ENCODE measurements at regions not wholly inside any gene's neighbourhood (a gene's known extent, or its start where the extent isn't known, plus 50 kb on each side); places are given as distances from the start of the nearest gene placed in this dataset.
A peak's percentile ranks its signal among the peaks of the same experiment; 100 is the strongest.

DNA sequence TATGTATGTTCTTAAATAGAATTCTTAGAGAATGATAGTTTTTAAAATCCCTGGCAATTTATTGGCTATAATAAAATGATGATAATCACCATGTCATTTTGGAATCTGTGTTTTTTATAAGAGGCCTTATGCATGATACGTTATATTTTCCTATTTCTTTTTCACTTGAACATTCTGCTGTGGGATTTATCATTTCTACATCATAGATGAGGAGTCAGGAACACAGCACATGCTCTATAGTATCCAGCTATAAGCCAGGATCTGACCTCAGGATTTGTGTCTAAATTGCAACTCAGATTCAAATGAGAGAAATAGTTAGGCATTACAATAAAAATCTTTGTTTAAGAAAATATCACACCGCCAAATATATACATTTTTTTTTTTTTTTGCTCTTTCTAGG is 928.0 kb downstream of the EFNB2 start:
- no peak for DNase-seq
- intact Hi-C loops (cut with DNase I): no loop called here

DNA sequence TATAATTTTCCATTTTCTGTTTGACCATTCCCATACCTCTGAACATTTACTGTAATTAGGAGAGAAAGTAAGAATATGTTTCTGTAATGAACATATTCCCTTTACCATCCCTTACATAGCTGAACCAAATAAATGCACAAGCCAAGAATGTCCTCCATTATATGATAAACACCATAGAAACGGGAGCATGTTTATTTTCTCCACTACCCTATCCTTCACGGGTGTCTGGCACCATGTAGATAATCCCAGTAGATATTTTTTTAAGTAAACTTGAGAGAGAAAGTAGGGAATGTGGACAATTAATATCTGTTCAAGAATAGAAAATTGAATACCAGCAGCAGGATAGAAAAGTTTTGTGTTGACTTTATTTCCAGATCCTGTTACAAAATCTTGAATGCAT is 928.4 kb downstream of the EFNB2 start:
- no peak for DNase-seq
- intact Hi-C loops (cut with DNase I): no loop called here

GRCh38 chr13:105602956-105603670 is 932.3 kb downstream of the EFNB2 start:
- no peak for DNase-seq
- intact Hi-C loops (cut with DNase I): no loop called here

GRCh38 chr13:105599477-105600037 is 935.9 kb downstream of the EFNB2 start:
- no peak for DNase-seq
- intact Hi-C loops (cut with DNase I): no loop called here

DNA sequence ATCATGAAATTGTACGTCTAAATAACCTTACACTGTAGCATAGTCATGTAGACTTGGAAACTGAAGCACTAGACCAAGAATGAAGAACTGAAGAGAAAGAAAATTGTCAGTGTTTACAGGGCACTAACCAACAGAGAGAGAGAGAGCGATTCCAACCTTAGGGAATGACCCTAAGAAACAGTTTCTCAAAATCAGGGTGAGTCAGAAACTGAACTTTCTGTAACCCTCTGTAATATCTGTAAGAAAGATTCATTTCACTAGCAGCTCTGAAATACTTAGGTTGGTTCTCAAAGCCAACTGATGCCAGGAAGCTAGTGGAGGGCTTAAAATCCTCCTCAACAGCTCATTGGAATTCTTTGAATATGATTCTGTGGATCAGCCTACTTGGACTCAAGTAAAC is 936.9 kb downstream of the EFNB2 start:
- DNase-seq: no peak
- intact Hi-C loops (cut with DNase I): no loop called here

DNA sequence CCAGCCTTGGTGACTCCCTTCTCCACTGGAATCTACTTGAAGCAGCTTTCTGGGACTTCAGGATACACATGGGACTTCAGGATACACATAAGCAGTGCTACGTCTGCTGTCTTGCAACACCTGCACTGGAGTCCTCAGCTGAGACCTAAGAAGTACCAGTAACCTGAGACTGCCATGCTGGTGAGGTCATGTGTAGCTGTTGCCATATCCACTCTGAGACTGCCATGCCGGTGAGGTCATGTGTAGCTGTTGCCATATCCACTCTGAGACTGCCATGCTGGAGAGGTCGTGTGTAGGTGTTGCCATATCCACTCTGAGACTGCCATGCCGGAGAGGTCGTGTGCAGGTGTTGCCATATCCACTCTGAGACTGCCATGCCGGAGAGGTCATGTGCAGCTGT is 937.9 kb downstream of the EFNB2 start:
- intact Hi-C loops (cut with DNase I): no loop called here

GRCh38 chr13:105595471-105595870 is 940.0 kb downstream of the EFNB2 start:
- no peak for DNase-seq

More for the DNA sequence above, 937.9 kb downstream of the EFNB2 start:
- no peak for DNase-seq

GRCh38 chr13:105591277-105591676 is 944.2 kb downstream of the EFNB2 start:
- intact Hi-C loops (cut with DNase I): no loop called here
- no peak for DNase-seq

More at GRCh38 chr13:105595471-105595870, 940.0 kb downstream of the EFNB2 start:
- intact Hi-C loops (cut with DNase I): no loop called here

DNA sequence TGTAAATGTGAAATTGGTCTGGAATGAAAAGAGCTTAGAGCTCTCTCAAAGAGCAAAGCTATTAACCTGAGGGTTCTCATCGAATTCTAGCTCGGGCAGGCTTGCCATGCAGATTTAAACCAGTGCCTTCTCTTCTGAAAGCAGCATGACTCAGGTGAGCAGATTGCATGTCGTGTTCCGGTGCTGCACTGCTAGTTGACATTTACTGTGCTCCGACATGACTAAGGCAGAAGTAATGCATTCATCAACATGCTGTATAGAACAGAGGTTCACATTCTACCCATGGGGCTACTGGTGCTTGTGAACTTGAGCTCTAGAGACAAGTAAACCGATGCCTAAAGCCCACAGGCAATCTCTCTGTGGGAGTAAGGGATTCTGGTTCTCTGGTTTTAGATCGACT is 947.7 kb downstream of the EFNB2 start:
- no peak for DNase-seq
- intact Hi-C loops (cut with DNase I): no loop called here

DNA sequence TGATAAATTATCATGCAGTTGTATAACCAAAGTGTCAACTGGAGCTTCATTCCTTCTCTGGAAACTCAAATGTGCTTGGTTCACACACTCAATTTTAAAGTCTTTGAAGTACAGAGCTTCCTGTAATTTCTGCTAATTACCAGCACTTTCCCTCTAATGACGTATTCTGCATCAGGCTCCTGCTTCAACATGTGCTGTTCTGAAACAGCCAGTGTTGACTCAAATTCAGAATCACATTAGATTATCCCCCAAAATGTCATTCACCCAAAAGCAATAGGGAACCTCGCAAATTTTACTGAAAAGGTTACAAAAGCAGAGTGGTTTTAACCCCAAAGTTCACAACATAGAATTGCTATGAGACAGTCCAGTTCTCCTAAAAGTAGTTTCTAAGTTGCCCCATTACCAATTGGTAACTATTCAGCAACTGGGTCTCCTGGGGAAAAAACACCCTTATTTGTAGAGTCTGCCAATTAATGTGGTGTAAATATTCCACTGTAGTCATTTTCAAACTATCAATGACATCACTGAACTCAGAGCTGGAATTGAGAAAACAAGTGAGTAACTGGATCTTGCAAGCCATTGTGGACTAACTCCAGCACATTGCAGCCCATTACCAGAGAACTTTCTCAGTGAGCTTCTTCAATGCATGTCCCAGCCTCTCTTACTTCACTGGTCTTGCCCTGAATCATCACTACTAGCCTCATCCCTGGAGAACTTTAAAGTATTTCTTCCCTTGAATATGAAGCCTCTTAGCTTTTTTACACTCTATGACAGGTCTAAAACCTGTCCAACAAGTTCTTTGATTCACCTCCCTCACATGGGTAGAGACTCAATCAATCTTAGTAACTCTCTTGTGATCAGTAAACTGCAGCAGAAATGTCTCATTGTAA is 955.4 kb downstream of the EFNB2 start:
- intact Hi-C loops (cut with DNase I): no loop called here

DNA sequence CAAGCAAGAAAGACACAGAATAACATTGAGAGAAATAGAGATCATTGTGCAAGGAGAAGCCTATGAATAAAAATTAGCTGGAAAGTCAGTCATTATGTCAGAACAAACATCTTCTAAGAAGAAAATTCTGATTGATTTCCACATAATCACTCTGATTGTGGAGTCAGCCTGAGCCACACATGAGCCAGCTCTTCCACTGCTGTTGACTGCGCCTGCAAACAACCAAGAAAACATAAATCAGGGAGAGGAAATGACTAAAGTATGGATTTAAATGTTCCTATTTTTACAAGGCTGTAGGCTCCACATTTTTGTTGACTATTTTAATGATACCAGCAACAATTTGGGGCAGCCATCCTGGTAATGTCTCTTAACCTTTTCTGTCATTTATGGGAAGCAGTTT is 962.3 kb downstream of the EFNB2 start:
- intact Hi-C loops (cut with DNase I): no loop called here

More for the DNA sequence above, 955.4 kb downstream of the EFNB2 start:
- DNase-seq: no peak

DNA sequence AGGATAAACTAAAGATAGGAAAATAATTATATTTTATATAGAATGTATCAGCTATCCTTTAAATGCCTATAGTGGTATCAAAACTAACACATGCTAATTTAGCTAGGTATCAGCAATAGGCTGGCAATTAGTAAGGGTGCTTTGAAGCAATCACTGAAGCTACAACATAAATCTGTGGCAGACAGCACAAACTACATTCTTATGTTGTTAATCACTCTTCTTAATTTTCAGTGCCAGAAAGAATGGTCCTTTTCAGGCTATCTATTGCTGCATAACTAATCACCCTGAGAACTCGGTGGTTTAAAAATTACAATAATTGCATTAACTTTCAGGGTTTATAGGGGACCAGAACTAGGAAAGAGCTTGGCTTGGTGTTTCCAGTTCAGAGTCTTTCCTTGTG is 963.1 kb downstream of the EFNB2 start:
- DNase-seq: no peak
- intact Hi-C loops (cut with DNase I): no loop called here

More for the DNA sequence above, 962.3 kb downstream of the EFNB2 start:
- no peak for DNase-seq

DNA sequence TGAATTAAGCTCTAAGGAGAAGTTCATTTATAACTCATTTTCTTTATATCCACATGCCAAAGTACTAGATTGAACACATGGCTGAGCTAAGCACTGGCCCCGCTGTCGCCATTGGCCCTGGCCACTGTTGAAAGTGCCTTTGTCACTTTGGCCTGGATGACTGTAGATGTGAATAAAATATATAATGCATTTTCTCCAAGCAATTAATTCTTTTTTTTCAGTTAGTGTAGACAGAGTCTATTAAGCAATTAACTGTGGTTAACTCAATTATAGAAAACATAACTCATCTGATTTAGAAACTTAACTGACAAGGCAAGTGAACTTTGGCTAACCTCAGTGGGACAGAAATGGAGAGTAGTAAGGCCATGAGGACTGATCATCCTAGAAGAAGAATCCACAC is 965.6 kb downstream of the EFNB2 start:
- DNase-seq: no peak
- intact Hi-C loops (cut with DNase I): no loop called here

DNA sequence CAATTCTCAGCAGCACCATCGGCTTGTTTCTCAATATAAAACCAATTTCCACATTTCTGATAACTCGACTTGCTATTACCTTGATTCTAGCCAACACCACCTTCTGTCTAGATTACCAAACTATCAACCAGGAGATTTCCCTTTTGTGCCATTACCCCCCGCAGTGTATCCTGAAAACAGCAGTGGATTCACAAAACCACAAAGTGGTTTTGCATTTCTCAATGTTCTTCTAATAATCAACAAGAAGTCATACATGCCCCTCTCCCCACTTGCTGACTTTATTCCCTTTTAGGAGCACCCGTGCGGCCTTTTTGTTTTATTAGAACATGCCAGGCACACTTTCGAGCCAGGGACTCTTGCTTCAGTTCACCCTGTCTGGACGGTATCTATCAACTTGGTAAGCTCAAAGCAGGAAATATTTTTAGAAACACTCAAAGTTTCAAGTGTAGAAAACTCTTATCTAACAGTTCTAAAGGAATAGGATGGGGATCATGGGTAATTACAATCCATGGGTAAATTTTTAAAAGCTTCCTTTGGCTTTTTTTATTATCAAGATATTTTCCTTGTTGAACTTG is 967.4 kb downstream of the EFNB2 start:
- no peak for DNase-seq
- intact Hi-C loops (cut with DNase I): no loop called here

- DNase-seq: no peak
- intact Hi-C loops (cut with DNase I): no loop called here
These were observed 970.2 kb downstream of the EFNB2 start for GRCh38 chr13:105565136-105565727.

DNA sequence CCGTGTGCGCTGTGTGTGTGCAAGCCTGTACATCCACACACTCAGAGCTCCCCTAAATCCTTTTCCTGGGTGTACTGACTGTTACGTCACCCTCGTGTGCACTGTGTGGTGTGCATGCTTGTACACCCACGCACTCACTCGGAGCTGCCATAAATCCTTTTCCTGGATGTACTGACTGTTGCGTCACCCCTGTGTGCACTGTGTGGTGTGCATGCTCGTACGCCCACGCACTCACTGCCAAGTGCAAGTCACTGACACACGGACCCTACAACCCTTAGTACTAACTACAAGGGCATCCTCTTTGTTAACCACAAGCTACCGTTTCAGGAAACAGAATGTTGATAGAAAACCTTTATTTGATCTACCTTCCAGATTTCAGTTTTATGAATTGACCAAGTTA is 983.4 kb downstream of the EFNB2 start:
- intact Hi-C loops (cut with DNase I): no loop called here
- no peak for DNase-seq

DNA sequence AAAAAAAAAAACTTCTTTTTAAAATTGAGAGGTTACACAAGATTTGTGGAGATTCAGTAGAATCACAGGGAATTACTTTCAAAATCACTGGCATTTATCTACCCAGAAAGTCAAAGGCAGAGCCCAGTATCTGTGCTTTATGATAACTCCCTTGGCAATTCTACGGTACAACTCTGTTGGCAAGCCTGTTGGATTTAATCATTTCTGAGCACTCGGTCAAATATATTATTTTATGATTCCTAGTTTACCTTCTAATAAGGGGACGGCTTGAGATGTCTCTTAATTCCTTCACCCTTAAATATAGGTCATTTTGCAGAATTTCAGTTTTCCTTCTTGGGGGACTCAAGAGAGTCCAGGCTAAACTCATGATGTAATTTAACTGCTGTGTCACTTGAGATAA is 987.6 kb downstream of the EFNB2 start:
- intact Hi-C loops (cut with DNase I): no loop called here
- DNase-seq: no peak

GRCh38 chr13:105545811-105546210 is 989.7 kb downstream of the EFNB2 start:
- peak in 1 of 10 donors; percentile 44 for DNase-seq
- intact Hi-C loops (cut with DNase I): no loop called here

- no peak for DNase-seq
- intact Hi-C loops (cut with DNase I): no loop called here
These were observed 991.7 kb downstream of the EFNB2 start for GRCh38 chr13:105543742-105544141.

DNA sequence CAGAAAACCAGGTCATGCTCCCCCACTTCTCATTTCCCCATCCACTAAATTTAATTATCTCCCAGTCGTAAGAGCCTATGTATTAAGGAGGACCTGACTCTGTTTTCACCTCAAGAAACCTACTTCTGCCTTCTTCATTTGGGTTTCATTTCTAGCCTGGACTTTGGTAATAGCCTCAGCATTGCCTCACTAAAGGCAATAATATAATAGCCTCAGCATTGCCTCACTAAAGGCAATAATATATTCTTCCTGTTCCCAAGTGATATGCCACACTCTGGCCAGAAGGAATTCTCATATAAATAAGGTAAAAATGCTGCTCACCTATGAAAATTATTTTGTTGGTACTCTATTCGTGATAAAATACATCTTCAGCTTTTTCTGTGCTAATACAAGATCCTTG is 993.9 kb downstream of the EFNB2 start:
- DNase-seq: no peak
- intact Hi-C loops (cut with DNase I): no loop called here

GRCh38 chr13:105538346-105538745 is 997.1 kb downstream of the EFNB2 start:
- intact Hi-C loops (cut with DNase I): no loop called here
- DNase-seq: no peak

Data from posterior cingulate gyrus (tissue), 11 donors.